ENCODE measurements at regions not wholly inside any gene's neighbourhood (a gene's known extent, or its start where the extent isn't known, plus 50 kb on each side); places are given as distances from the start of the nearest gene placed in this dataset.

DNA sequence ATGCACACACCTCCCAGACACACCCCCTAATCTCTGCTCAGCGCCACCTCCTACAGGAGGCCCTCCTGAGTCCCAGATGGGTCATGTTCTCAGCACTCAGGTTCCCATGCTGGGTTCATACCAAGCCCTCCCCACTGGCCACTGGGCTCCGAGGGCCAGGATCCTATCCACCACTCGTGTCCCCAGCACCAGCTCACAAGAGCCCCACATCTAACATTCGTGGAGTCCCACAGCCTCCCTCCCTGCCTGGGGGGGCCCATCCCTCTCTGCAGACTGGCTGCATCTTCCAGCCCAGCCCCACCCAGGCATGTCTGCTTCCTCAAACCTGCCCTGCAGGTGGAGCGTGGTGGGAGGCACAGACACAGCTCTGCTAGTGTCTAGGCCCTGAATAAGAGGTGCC, 227.4 kb downstream of the TUBA3C start:
- no peak for TF ChIP-seq EP300 (IDR thresholded peaks at IDR 0.05)
- TF ChIP-seq, protein P1, sequence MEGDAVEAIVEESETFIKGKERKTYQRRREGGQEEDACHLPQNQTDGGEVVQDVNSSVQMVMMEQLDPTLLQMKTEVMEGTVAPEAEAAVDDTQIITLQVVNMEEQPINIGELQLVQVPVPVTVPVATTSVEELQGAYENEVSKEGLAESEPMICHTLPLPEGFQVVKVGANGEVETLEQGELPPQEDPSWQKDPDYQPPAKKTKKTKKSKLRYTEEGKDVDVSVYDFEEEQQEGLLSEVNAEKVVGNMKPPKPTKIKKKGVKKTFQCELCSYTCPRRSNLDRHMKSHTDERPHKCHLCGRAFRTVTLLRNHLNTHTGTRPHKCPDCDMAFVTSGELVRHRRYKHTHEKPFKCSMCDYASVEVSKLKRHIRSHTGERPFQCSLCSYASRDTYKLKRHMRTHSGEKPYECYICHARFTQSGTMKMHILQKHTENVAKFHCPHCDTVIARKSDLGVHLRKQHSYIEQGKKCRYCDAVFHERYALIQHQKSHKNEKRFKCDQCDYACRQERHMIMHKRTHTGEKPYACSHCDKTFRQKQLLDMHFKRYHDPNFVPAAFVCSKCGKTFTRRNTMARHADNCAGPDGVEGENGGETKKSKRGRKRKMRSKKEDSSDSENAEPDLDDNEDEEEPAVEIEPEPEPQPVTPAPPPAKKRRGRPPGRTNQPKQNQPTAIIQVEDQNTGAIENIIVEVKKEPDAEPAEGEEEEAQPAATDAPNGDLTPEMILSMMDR (IDR thresholded peaks at IDR 0.05) = no peak
